Endometrium (tissue), 2 donors: ENCODE measurements at regions not wholly inside any gene's neighbourhood (a gene's known extent, or its start where the extent isn't known, plus 50 kb on each side); places are given as distances from the start of the nearest gene placed in this dataset.

Experiments used
- FAIRE-seq: peaks from 2 replicates; lab custom pipeline; 2012; peaks lifted over from hg19 to GRCh38; lab: Jason Lieb, UNC
- donor health status: control.
- donor health status: control.

DNA sequence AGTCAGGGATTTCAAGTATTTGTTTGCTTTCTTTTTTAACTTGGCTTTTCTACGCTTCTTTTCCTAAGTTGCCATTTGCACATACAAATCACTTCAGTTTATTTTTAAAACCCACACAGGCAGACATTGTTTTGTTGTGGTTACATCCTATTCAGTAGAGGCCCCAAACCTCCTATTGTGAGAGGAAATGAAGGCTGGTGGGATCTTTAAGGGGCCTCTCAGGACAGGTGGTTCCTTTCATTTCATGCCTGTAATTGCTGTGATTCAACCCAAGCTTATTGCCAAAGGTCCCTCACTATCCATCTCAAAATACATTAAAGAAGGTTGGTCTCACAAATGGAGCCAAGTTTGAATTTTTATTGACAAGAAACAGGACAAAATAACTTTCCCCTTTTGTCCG is 257.1 kb downstream of the ADAMTS20 start:
- no peak for FAIRE-seq

GRCh38 chr12:43294147-43294546 is 257.9 kb downstream of the ADAMTS20 start:
- no peak for FAIRE-seq

DNA sequence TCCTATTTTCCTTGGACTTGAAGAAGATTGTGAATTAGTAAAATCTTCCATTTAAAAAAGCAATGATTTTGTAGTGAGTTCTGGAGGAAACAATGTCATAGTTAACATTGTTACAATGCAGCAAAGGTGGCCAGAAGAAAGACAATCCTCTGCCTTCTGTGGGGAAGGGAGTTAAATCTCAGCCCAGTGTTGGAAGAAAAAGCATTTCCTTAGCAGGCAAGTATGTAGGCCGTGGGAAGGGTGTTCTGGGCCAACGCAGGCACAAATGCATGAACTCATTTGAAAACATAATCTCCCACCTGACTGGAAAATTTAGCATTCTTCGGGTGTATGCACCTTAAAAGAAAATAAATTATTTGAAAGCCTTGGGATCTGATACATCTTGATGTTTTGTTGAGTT is 258.6 kb downstream of the ADAMTS20 start:
- FAIRE-seq: no peak

DNA sequence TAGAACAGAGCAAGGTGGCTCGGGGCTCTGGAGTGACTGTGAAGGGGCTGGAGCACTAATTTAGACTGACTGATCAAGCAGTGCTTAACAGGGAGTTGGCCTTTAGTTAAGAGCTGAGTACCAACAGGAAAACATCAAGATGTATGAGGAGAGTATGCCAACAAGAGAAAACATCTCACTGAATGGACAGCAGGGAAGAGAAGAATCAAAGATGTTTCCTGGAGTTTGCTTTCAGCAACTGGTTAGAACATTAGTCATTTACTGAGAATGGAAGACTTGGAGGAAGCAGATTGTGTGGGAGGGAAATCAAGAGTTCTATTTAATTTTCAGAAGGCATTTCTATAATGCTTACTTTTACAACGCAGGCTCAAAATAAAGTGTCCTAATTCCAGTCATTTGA is 259.3 kb downstream of the ADAMTS20 start:
- FAIRE-seq: no peak

DNA sequence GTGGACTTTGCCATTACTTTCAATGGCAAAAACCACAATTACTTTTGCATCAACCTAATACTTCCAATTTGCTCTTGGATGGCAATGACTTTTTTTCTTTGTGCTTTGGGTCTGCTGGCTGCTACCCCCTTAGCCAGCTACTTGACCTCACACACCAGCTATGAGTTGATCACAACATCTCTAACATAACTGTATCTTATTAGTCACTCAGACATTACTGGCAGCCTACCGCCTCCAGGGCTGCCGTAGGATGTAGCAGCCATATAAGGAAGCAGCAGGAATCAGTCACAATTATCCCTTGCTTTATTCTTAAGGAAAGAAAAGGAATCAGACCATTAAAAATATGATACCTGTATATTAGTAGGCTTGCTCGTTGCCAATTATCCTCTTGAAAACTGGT is 260.5 kb downstream of the ADAMTS20 start:
- FAIRE-seq: no peak

DNA sequence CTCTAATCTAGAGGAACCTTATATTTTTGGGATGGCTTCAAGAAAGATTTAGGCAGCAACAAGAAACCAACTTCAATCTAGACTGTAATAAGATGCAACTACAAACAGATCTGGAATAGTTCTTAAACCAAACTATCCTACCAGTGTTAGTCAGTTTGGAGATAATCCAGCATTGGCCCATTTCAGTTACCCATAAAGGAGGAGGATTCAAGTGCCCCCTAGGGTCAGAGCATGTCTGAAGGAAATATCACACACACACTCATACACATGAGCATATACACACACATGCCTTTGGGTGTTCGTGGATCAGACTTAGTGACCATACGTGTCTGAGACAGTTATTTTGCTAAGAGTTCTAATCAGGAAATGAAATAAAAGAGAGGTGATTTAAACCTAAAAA is 261.2 kb downstream of the ADAMTS20 start:
- no peak for FAIRE-seq

- peak; percentile 65 for FAIRE-seq
Measured at GRCh38 chr12:43289426-43289801, 262.6 kb downstream of the ADAMTS20 start.

GRCh38 chr12:43288671-43289425 is 263.2 kb downstream of the ADAMTS20 start:
- FAIRE-seq: no peak

DNA sequence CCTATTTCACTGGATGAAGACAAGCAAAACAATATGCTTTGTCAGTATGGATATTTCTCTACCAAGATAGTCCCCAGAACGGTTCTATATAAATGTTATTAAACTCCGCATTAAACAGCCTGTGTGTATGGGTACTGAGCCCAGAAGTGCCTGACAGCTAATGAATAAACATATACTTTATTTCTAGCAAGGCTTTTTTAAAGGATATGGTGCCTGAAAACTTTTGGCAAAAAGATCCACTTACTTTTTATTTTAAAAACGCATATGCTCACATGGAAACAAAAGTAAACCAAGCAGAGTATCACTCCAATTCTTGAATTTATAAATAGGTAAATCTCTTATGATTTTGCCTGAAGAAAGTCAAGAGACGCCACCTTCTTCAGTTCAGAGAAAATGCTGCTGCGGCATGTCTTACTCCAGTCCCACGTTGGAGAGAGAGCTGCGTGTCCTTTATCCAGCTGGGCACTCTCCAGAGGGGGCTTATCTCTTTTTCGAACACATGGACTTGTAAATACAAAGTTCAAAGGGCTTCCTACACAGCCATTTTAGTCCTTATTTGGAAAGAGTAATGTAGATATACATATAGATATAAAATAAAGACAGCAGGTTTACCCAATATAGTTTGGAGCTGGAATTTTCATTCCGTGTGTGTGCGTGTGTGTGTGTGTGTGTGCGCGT is 264.2 kb downstream of the ADAMTS20 start:
- FAIRE-seq: no peak

GRCh38 chr12:43286986-43287385 is 265.0 kb downstream of the ADAMTS20 start:
- no peak for FAIRE-seq

GRCh38 chr12:43285159-43285598 is 266.8 kb downstream of the ADAMTS20 start:
- peak; percentile 80 for FAIRE-seq

GRCh38 chr12:43284486-43285158 is 267.4 kb downstream of the ADAMTS20 start:
- FAIRE-seq: peak; percentile 37

GRCh38 chr12:43283206-43283605 is 268.8 kb downstream of the ADAMTS20 start:
- no peak for FAIRE-seq

GRCh38 chr12:43282106-43282505 is 269.9 kb downstream of the ADAMTS20 start:
- peak; percentile 99 for FAIRE-seq

GRCh38 chr12:43281563-43281962 is 270.4 kb downstream of the ADAMTS20 start:
- FAIRE-seq: no peak

DNA sequence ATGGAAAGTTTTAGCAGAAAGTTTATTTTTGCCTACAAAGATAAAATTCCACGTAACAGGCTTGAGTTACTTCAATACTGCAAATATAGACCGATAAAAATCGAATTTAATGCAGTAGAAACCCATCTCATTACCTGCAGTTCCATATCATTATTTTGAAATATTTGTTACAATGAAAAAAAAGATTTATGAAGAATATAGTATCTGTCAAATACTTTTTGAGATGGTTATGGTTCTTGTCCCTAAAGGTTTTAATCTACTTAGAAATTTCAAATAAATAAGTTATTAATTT is 273.5 kb downstream of the ADAMTS20 start:
- FAIRE-seq: no peak

DNA sequence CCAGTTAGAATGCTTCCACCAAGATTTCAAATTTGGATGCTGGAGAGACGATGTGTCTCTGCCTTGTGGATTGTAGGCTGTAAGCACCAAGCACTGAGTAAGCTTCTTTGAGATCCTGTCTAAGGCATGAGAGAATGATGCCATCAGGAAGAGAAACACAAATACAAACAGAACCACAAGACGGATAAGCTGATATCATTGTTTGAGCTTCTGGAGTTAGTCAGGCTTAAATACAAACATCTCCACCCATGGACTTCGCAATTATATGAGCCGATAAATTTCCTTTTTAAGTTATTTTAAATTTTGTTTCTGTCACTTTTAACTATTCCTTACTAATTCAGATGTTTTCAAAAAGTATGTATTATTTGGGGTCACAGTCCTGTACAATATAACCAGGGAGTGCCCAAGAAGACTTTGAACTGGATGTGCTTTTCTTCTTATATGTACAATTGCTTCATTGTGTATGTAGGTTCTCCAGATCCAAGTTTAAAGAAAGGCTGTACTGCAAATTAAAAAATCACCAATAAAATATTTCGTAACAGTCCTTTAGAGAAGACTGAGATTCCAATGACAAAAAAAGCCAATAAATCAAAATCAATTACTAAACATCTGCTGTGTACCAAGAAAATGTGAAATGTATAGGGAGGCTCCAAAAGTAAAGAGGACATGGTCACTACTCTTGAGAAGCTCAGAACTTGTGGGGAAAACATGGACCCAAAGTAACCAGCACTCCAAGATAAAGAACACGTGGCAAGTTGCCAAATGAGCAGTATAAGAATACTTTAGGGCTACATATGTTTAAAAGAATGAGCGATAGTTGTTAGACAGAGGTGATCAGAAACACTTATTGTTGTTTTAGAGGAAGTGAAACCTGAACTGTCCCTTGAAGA is 274.1 kb downstream of the ADAMTS20 start:
- FAIRE-seq: peak; percentile 39

DNA sequence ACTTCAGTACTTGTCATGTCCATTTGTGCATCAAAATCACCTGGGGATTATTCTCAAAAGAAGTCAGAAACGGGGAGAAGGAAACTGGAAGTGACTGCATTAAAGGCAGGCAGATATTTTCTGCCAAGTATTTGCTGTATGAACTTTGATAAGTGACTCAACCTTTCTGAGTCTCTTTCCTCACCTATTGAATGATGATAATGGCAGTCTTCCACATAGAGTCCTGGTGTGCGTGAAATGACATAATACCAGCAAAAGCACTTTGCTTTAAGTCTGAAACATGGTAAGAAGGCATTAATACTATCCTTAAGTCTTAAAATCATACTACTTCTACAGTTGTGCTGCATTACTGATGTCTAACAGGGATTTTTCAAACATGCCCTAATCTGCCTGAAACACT is 278.5 kb downstream of the ADAMTS20 start:
- FAIRE-seq: no peak

GRCh38 chr12:43271659-43272058 is 280.3 kb downstream of the ADAMTS20 start:
- FAIRE-seq: no peak

DNA sequence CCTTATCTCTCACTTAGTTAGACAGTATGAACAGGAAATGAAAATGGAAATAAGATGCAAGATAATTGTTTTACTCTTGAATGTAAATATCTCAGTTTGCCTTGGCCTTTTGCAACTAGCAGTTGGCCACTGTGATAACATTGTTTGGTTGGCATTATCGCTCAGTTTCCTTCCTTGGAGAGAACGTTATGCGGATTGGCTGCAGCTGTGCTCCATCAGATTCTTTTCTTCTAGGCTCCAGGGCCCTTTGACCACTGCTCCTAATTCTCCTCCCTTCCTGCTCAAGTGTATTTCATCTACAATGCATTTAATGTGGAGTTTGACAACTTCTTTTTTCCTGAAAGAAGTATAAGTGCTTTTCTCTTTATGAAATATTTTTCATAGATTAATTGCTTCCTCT is 284.2 kb downstream of the ADAMTS20 start:
- FAIRE-seq: no peak

GRCh38 chr12:43261701-43262100 is 290.3 kb downstream of the ADAMTS20 start:
- FAIRE-seq: no peak

- FAIRE-seq: no peak
Measured at GRCh38 chr12:43255522-43256111, 296.4 kb downstream of the ADAMTS20 start.
